K562 (cell line): ENCODE measurements at regions not wholly inside any gene's neighbourhood (a gene's known extent, or its start where the extent isn't known, plus 50 kb on each side); places are given as distances from the start of the nearest gene placed in this dataset.

Experiments
- ARHGAP35 ChIP-seq: fragments of 450-650 bp; IDR thresholded peaks from 2 replicates; pipeline ENCODE4 v1.6.1; 2018; ENCODE audit not compliant: partially characterized antibody
- CCNT2 ChIP-seq: IDR thresholded peaks from 2 replicates; pipeline ENCODE4 v1.6.1; 2011; ENCODE audit warnings: borderline replicate concordance, low read depth, mild to moderate bottlenecking, moderate library complexity, mixed read lengths, low read length; ENCODE audit not compliant: insufficient read length; ENCODE audit errors: extremely low read depth
- DEAF1 ChIP-seq: fragments of 450-650 bp; formaldehyde crosslinking; IDR thresholded peaks from 2 replicates; pipeline ENCODE4 v1.4.0; 2020; ENCODE audit warnings: mild to moderate bottlenecking, moderate library complexity
- DNMT1 ChIP-seq: fragments of 450-650 bp; IDR thresholded peaks from 2 replicates; pipeline ENCODE4 v1.6.1; 2016; ENCODE audit warnings: antibody characterized with exemption, mild to moderate bottlenecking
- EGR1 ChIP-seq: fragments of 450-650 bp; conservative IDR thresholded peaks from 2 replicates; pipeline ENCODE4 v1.6.1; 2017; ENCODE audit warnings: mild to moderate bottlenecking
- EHMT2 ChIP-seq: fragments of 450-650 bp; IDR thresholded peaks from 2 replicates; pipeline ENCODE4 v1.6.1; 2018; ENCODE audit warnings: antibody characterized with exemption
- GATAD2A ChIP-seq: fragments of 450-650 bp; IDR thresholded peaks from 2 replicates; pipeline ENCODE4 v1.6.1; 2017
- HDAC6 ChIP-seq: IDR thresholded peaks from 2 replicates; pipeline ENCODE4 v1.6.1; 2012; ENCODE audit warnings: low read depth, mild to moderate bottlenecking, control low read depth, inconsistent platforms, low read length, moderate library complexity
- HINFP ChIP-seq: fragments of 450-650 bp; conservative IDR thresholded peaks from 2 replicates; pipeline ENCODE4 v1.6.1; 2016; ENCODE audit warnings: missing genetic modification characterization, low read depth, mild to moderate bottlenecking, control low read depth, missing compliant biosample characterization
- HOMEZ ChIP-seq: fragments of 250-450 bp; sonication (Bioruptor Pico); IDR thresholded peaks from 2 replicates; pipeline ENCODE4 v1.4.0; 2020; ENCODE audit warnings: mild to moderate bottlenecking, moderate library complexity
- JUN ChIP-seq, 2 experiments: sonication (generic) in 1 of 2; formaldehyde crosslinking in 1 of 2; IDR thresholded peaks; 2 replicates each; pipeline versions ENCODE4 v1.6.1 to v1.8.0; 2012 to 2022; ENCODE audit warnings: borderline replicate concordance in 2 of 2, mild to moderate bottlenecking in 2 of 2, improper control_type of control experiment in 1 of 2, low read depth in 1 of 2, low read length in 1 of 2, missing genetic modification reagents in 1 of 2
- MAX ChIP-seq: sonication (generic); formaldehyde crosslinking; IDR thresholded peaks from 2 replicates; pipeline ENCODE4 v1.9.0; 2022; ENCODE audit warnings: mild to moderate bottlenecking, missing genetic modification reagents
- PPARD ChIP-seq: fragments of 250-450 bp; sonication (Bioruptor Pico); IDR thresholded peaks from 2 replicates; pipeline ENCODE4 v1.8.0; 2022; ENCODE audit warnings: inconsistent platforms, mild to moderate bottlenecking, moderate library complexity
- SMARCB1 ChIP-seq: IDR thresholded peaks from 2 replicates; pipeline ENCODE4 v1.6.1; 2011; ENCODE audit warnings: improper control_type of control experiment, low read depth; ENCODE audit not compliant: insufficient read length
- TCF7L2 ChIP-seq: fragments of 150-350 bp; IDR thresholded peaks from 2 replicates; pipeline ENCODE4 v1.6.1; 2016; ENCODE audit warnings: low read depth, mild to moderate bottlenecking, low read length, moderate library complexity
- TEAD4 ChIP-seq, 2 experiments: sonication (generic) in 1 of 2; formaldehyde crosslinking in 1 of 2; IDR thresholded peaks; 2 replicates each; pipeline versions ENCODE4 v1.6.1 to v1.8.0; 2012 to 2022; ENCODE audit warnings: borderline replicate concordance in 1 of 2, inconsistent platforms in 1 of 2, low read length in 1 of 2, mild to moderate bottlenecking in 1 of 2, missing genetic modification reagents in 1 of 2
- TFE3 ChIP-seq: fragments of 450-650 bp; formaldehyde crosslinking; IDR thresholded peaks from 2 replicates; pipeline ENCODE4 v1.4.0; 2020; ENCODE audit warnings: mild to moderate bottlenecking, mixed read lengths
- TRIM24 ChIP-seq, 2 experiments: fragments of 450-650 bp; IDR thresholded peaks; 2 replicates each; pipeline ENCODE4 v1.6.1; 2016
- WHSC1 ChIP-seq: IDR thresholded peaks from one replicate; pipeline ENCODE4 v1.6.1; 2012; ENCODE audit warnings: low read length, control low read depth, inconsistent platforms
- ZFP36 ChIP-seq: fragments of 150-350 bp; IDR thresholded peaks from 2 replicates; pipeline ENCODE4 v1.6.1; 2018; ENCODE audit warnings: low read length, low read depth; ENCODE audit not compliant: partially characterized antibody
- ZNF253 ChIP-seq: fragments of 250-450 bp; sonication (Bioruptor Pico); conservative IDR thresholded peaks from 2 replicates; pipeline ENCODE4 v1.6.1; 2021; ENCODE audit warnings: mild to moderate bottlenecking
- ZSCAN29 ChIP-seq: fragments of 450-650 bp; IDR thresholded peaks from 2 replicates; pipeline ENCODE4 v1.6.1; 2017

- TF ChIP-seq CCNT2 = peak; percentile 61
- no peak for TF ChIP-seq TRIM24 (IDR thresholded peaks at IDR 0.05)
- no peak for TF ChIP-seq HOMEZ (CRISPR knock-in tag)
- TF ChIP-seq ZFP36 = no peak
- TF ChIP-seq DEAF1 = no peak
- peak; percentile 89 for TF ChIP-seq TFE3 (CRISPR knock-in tag)
- TF ChIP-seq EHMT2 = no peak
- TF ChIP-seq ZSCAN29 = no peak
- no peak for TF ChIP-seq ZNF253
- peak; percentile 69; the same call in 1 of the 2 replicates for TF ChIP-seq JUN (IDR thresholded peaks at IDR 0.05; ENCODE audit: borderline replicate concordance, low read depth, low read length)
- peak; percentile 87 for TF ChIP-seq JUN (CRISPR knock-in tag; IDR thresholded peaks at IDR 0.05; ENCODE audit: borderline replicate concordance)
- no peak for TF ChIP-seq ARHGAP35
- no peak for TF ChIP-seq TEAD4 (IDR thresholded peaks at IDR 0.05; ENCODE audit: low read length)
- TF ChIP-seq TEAD4 (CRISPR knock-in tag; IDR thresholded peaks at IDR 0.05; ENCODE audit: borderline replicate concordance) = no peak
- no peak for TF ChIP-seq GATAD2A
- no peak for TF ChIP-seq HDAC6
- no peak for TF ChIP-seq TCF7L2
- TF ChIP-seq SMARCB1 = no peak
- TF ChIP-seq WHSC1 = no peak
- peak; percentile 98 for TF ChIP-seq HINFP (tag)
- no peak for TF ChIP-seq EGR1
- no peak for TF ChIP-seq PPARD
- no peak for TF ChIP-seq DNMT1
- TF ChIP-seq MAX (CRISPR knock-in tag) = peak; percentile 90
These were observed 53.7 kb upstream of the PTPDC1 start (continued) for GRCh38 chr9:94030318-94031179.
